Endothelial cell of umbilical vein (primary cell): ENCODE measurements at regions not wholly inside any gene's neighbourhood (a gene's known extent, or its start where the extent isn't known, plus 50 kb on each side); places are given as distances from the start of the nearest gene placed in this dataset.
"Not testable (repeated sequence)": the region's sequence is repeated elsewhere in the genome, so short reads cannot be mapped to it uniquely, and the experiment has no call there.

ENCODE experiments used
- BruUV-seq: library from RNA; stranded (reverse); fragments of 400-500 nt; replicated peaks from 2 replicates; lab custom pipeline; 2021; lab: Mats Ljungman, UMichigan
- CTCF ChIA-PET: fragments of 300-600, 350-600 bp; sonication (Branson Sonifier 250); formaldehyde crosslinking; loops from one replicate; lab custom pipeline; 2021; ENCODE audit warnings: antibody characterized with exemption, inconsistent platforms; lab: Charles Lee
- POLR2A ChIA-PET: fragments of 300-600, 350-600 bp; sonication (Branson Sonifier 250); formaldehyde crosslinking; loops from one replicate; lab custom pipeline; 2021; ENCODE audit warnings: antibody characterized with exemption, inconsistent platforms; lab: Charles Lee
- DNase-seq: peaks from one replicate; pipeline ENCODE4 v3.0.0-alpha.2; 2011; ENCODE audit warnings: low read depth, low spot score
- FAIRE-seq: peaks from 2 replicates; lab custom pipeline; 2011; peaks lifted over from hg19 to GRCh38; lab: Jason Lieb, UNC
- H2AFZ ChIP-seq: 2 replicates; pipeline ENCODE4 v1.6.0; 2012; ENCODE audit warnings: low read depth, low read length, control low read depth, inconsistent platforms
- H3K27ac ChIP-seq: 2 replicates; pipeline ENCODE4 v1.5.1; 2011; ENCODE audit warnings: low read depth, mild to moderate bottlenecking, control low read depth, low read length, moderate library complexity; ENCODE audit not compliant: insufficient read depth
- H3K27me3 ChIP-seq, 2 experiments: 2 replicates each; pipeline versions ENCODE4 v1.6.0 to v1.6.1; 2011; ENCODE audit warnings: low read length in 2 of 2, mixed read lengths in 1 of 2; ENCODE audit not compliant: control insufficient read depth in 2 of 2, insufficient read depth in 2 of 2
- H3K36me3 ChIP-seq, 2 experiments: 2 replicates in 1 of 2; 3 replicates in 1 of 2; pipeline ENCODE4 v1.5.1; 2011; ENCODE audit warnings: low read length in 2 of 2, mild to moderate bottlenecking in 1 of 2, moderate library complexity in 1 of 2; ENCODE audit not compliant: control insufficient read depth in 2 of 2, insufficient read depth in 2 of 2; ENCODE audit errors: extremely low read depth in 1 of 2
- H3K4me1 ChIP-seq: 3 replicates; pipeline ENCODE4 v1.5.1; 2011; ENCODE audit warnings: mild to moderate bottlenecking, low read length; ENCODE audit not compliant: control insufficient read depth, insufficient read depth; ENCODE audit errors: extremely low read depth
- H3K4me2 ChIP-seq: 2 replicates; pipeline ENCODE4 v1.6.1; 2011; ENCODE audit warnings: low read length, control low read depth, mixed read lengths; ENCODE audit not compliant: insufficient read depth
- H3K4me3 ChIP-seq, 3 experiments: fragments of 200-600 bp in 1 of 3; sonication (generic), shearing (Covaris generic) in 1 of 3; replicated peaks in 1 of 3; 2 replicates each; pipeline ENCODE4 v1.5.1; 2011 to 2016; ENCODE audit warnings: control low read depth in 3 of 3, low read length in 3 of 3, mild to moderate bottlenecking in 2 of 3, inconsistent platforms in 1 of 3, low read depth in 1 of 3, moderate library complexity in 1 of 3; ENCODE audit not compliant: insufficient read depth in 1 of 3
- H3K79me2 ChIP-seq: 2 replicates; pipeline ENCODE4 v1.6.0; 2012; ENCODE audit warnings: low read length, inconsistent platforms; ENCODE audit not compliant: control insufficient read depth, insufficient read depth
- H3K9ac ChIP-seq: replicated peaks from 2 replicates; pipeline ENCODE3; 2011; ENCODE audit warnings: low read length, control low read depth; ENCODE audit not compliant: insufficient read depth; ENCODE audit errors: extremely low read depth
- H3K9me1 ChIP-seq: replicated peaks from 3 replicates; pipeline ENCODE4 v1.6.0; 2011; ENCODE audit warnings: mild to moderate bottlenecking, low read length; ENCODE audit not compliant: control insufficient read depth, insufficient read depth; ENCODE audit errors: extremely low read depth
- H3K9me3 ChIP-seq: replicated peaks from 2 replicates; pipeline ENCODE4 v1.5.1; 2012; ENCODE audit warnings: low read length, inconsistent platforms; ENCODE audit not compliant: control insufficient read depth, insufficient read depth
- H4K20me1 ChIP-seq: replicated peaks from 2 replicates; pipeline ENCODE3; 2011; ENCODE audit warnings: mild to moderate bottlenecking, low read length; ENCODE audit not compliant: control insufficient read depth, insufficient read depth; ENCODE audit errors: extremely low read depth
- CTCF ChIP-seq, 2 donors: IDR thresholded peaks; 1 replicate in 1 of 2; 2 replicates in 1 of 2; pipeline ENCODE4 v1.5.1; 2011; ENCODE audit warnings: low read length in 2 of 2, mild to moderate bottlenecking in 2 of 2, moderate library complexity in 2 of 2, control low read depth in 1 of 2, inconsistent platforms in 1 of 2, low read depth in 1 of 2; ENCODE audit not compliant: insufficient read depth in 1 of 2; ENCODE audit errors: extremely low read depth in 1 of 2
- EZH2 ChIP-seq: IDR thresholded peaks from 2 replicates; pipeline ENCODE4 v1.6.1; 2012; ENCODE audit warnings: borderline replicate concordance, low read depth, mild to moderate bottlenecking, moderate library complexity, low read length, inconsistent platforms; ENCODE audit not compliant: severe bottlenecking
- FOS ChIP-seq: IDR thresholded peaks from 2 replicates; pipeline ENCODE4 v1.6.1; 2011; ENCODE audit warnings: mild to moderate bottlenecking, low read length, moderate library complexity, borderline replicate concordance; ENCODE audit not compliant: insufficient read depth
- GATA2 ChIP-seq: IDR thresholded peaks from 2 replicates; pipeline ENCODE4 v1.7.0; 2011; ENCODE audit warnings: low read depth, mild to moderate bottlenecking, moderate library complexity, mixed read lengths, low read length; ENCODE audit not compliant: insufficient read length, insufficient read depth
- JUN ChIP-seq: IDR thresholded peaks from 2 replicates; pipeline ENCODE4 v1.6.1; 2011; ENCODE audit warnings: borderline replicate concordance, low read depth; ENCODE audit not compliant: insufficient read length, insufficient read depth
- MAX ChIP-seq: IDR thresholded peaks from 2 replicates; pipeline ENCODE4 v1.6.1; 2011; ENCODE audit not compliant: insufficient read depth, insufficient read length
- MYC ChIP-seq: IDR thresholded peaks from one replicate; pipeline ENCODE4 v1.6.1; 2011; ENCODE audit warnings: mild to moderate bottlenecking, low read depth, low read length
- POLR2A ChIP-seq: IDR thresholded peaks from 2 replicates; pipeline ENCODE4 v1.6.1; 2012; ENCODE audit warnings: low read depth, mild to moderate bottlenecking, control low read depth, low read length
- POLR2AphosphoS5 ChIP-seq: IDR thresholded peaks from 2 replicates; pipeline ENCODE4 v1.6.1; 2012; ENCODE audit warnings: low read depth, mild to moderate bottlenecking, control low read depth, low read length, moderate library complexity; ENCODE audit not compliant: insufficient read depth
- dilution Hi-C: fragments of 300-500 bp; cut with MboI; formaldehyde crosslinking; loops from one replicate; pipeline ENCODE4 v1.15.0; 2019; ENCODE audit warnings: low sequenced_read_pairs; ENCODE audit not compliant: extremely low pct_ligation_motif_present
- intact Hi-C: fragments of 100-400 bp; cut with micrococcal nuclease; formaldehyde crosslinking; loops from one replicate; pipeline ENCODE4 v1.10.0; 2022

- TF ChIP-seq EZH2 (no peak), MAX (no peak), CTCF (IDR thresholded peaks at IDR 0.05; ENCODE audit: extremely low read depth in 1 of 2, insufficient read depth in 1 of 2, low read depth in 1 of 2, low read length in 2 of 2) (no peak), JUN (no peak), POLR2AphosphoS5 (no peak), FOS (no peak), POLR2A (no peak), MYC (no peak), GATA2 (no peak)
- DNase-seq, result no peak
- FAIRE-seq, result no peak
- H3K9me3 ChIP-seq, result no peaks in the 10 kb centered on the region
- POLR2A ChIA-PET, result no interaction called here
- H3K79me2 ChIP-seq, result no peaks in the 10 kb centered on the region
- dilution Hi-C loops, result no loop called here
- no peak overlapping the region for H2AFZ ChIP-seq
- no peak overlapping the region for H3K9ac ChIP-seq
- H4K20me1 ChIP-seq, result no peaks in the 10 kb centered on the region
- intact Hi-C loops, result no loop called here
- CTCF ChIA-PET, result no interaction called here
- H3K4me2 ChIP-seq, result no peak overlapping the region
- H3K4me3 ChIP-seq, result no peak overlapping the region
- no peaks in the 10 kb centered on the region for H3K9me1 ChIP-seq
- no TSS peak for BruUV-seq
- no peaks in the 10 kb centered on the region for H3K4me1 ChIP-seq
- H3K27ac ChIP-seq, result no peak overlapping the region
- H3K27me3 ChIP-seq, result no peaks in the 10 kb centered on the region
- H3K36me3 ChIP-seq, result no peaks in the 10 kb centered on the region
Observed at GRCh38 chr3:154818676-154819255, 261.4 kb upstream of the MME start.

GRCh38 chr3:154810017-154810416 lies 270.1 kb upstream of the MME start:
- H3K9me1 ChIP-seq, H3K9me3 ChIP-seq, H2AFZ ChIP-seq, FAIRE-seq, H3K36me3 ChIP-seq, DNase-seq, dilution Hi-C loops, H3K4me3 ChIP-seq, CTCF ChIA-PET, BruUV-seq, H3K9ac ChIP-seq, POLR2A ChIA-PET, H3K79me2 ChIP-seq, H3K4me1 ChIP-seq, H3K27me3 ChIP-seq, H3K27ac ChIP-seq, H3K4me2 ChIP-seq, H4K20me1 ChIP-seq, intact Hi-C loops: not testable (repeated sequence)
